Chondrocyte (in vitro differentiated cells): ENCODE measurements at regions not wholly inside any gene's neighbourhood (a gene's known extent, or its start where the extent isn't known, plus 50 kb on each side); places are given as distances from the start of the nearest gene placed in this dataset.
"Not testable (repeated sequence)": the region's sequence is repeated elsewhere in the genome, so short reads cannot be mapped to it uniquely, and the experiment has no call there.

ENCODE experiments used
- DNase-seq: peaks from one replicate; pipeline ENCODE4 v3.0.0; 2021; ENCODE audit warnings: mixed read lengths, low spot score
- H3K27ac Mint-ChIP-seq: one replicate; pipeline ENCODE4 v1.8.0; 2021; ENCODE audit warnings: mild to moderate bottlenecking, moderate library complexity, mixed read lengths; ENCODE audit not compliant: unreplicated experiment
- H3K27me3 Mint-ChIP-seq: 2 replicates; pipeline ENCODE4 v1.8.0; 2021; ENCODE audit warnings: low read depth, mixed read lengths
- H3K36me3 Mint-ChIP-seq: 2 replicates; pipeline ENCODE4 v1.8.0; 2021; ENCODE audit warnings: low read depth, mixed read lengths
- H3K4me1 Mint-ChIP-seq: 2 replicates; pipeline ENCODE4 v1.8.0; 2021; ENCODE audit warnings: low read depth, mild to moderate bottlenecking, mixed read lengths
- H3K4me3 Mint-ChIP-seq: one replicate; pipeline ENCODE4 v1.8.0; 2021; ENCODE audit warnings: mild to moderate bottlenecking, moderate library complexity, mixed read lengths; ENCODE audit not compliant: unreplicated experiment
- H3K9me3 Mint-ChIP-seq: 2 replicates; pipeline ENCODE4 v1.8.0; 2021; ENCODE audit warnings: low read depth, mixed read lengths
- TF ChIP-seq, protein P1 (sequence below): fragments of 200-600 bp; sonication (generic); IDR thresholded peaks from 2 replicates; pipeline ENCODE4 v1.5.0; 2021; ENCODE audit warnings: antibody characterized with exemption, mild to moderate bottlenecking, moderate library complexity

GRCh38 chr7:84923348-84923747, 263.5 kb downstream of the SEMA3D start:
- Mint-ChIP-seq H3K27ac (no peak overlapping the region), H3K36me3 (no peaks in the 10 kb centered on the region), H3K9me3 (peaks cover 8% of the 10 kb centered on the region), H3K27me3 (no peaks in the 10 kb centered on the region), H3K4me3 (no peak overlapping the region), H3K4me1 (no peaks in the 10 kb centered on the region)
- TF ChIP-seq, protein P1, sequence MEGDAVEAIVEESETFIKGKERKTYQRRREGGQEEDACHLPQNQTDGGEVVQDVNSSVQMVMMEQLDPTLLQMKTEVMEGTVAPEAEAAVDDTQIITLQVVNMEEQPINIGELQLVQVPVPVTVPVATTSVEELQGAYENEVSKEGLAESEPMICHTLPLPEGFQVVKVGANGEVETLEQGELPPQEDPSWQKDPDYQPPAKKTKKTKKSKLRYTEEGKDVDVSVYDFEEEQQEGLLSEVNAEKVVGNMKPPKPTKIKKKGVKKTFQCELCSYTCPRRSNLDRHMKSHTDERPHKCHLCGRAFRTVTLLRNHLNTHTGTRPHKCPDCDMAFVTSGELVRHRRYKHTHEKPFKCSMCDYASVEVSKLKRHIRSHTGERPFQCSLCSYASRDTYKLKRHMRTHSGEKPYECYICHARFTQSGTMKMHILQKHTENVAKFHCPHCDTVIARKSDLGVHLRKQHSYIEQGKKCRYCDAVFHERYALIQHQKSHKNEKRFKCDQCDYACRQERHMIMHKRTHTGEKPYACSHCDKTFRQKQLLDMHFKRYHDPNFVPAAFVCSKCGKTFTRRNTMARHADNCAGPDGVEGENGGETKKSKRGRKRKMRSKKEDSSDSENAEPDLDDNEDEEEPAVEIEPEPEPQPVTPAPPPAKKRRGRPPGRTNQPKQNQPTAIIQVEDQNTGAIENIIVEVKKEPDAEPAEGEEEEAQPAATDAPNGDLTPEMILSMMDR, result no peak
- DNase-seq, result no peak

DNA sequence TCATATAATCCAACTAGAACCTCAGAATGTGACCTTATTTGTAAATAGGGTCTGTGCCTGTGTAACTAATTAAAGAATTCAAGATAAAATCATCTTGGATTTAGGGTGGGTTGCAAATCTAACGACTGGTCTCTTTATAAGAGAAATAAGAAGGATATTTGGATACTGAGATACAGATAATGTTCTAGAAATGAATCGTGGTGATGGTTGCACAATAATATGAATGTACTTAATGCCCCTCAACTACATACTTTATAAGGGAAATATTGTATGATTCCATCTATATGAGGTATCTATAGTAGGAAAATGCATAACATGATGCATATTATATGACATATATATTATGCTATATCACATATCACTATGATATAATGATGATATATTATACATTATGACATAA, 265.7 kb downstream of the SEMA3D start:
- TF ChIP-seq, protein P1, result no peak
- DNase-seq, result no peak
- Mint-ChIP-seq H3K36me3 (no peaks in the 10 kb centered on the region), H3K4me1 (no peaks in the 10 kb centered on the region), H3K9me3 (peaks cover 8% of the 10 kb centered on the region), H3K27ac (no peak overlapping the region), H3K4me3 (no peak overlapping the region), H3K27me3 (no peaks in the 10 kb centered on the region)

GRCh38 chr7:84916973-84917372, 269.9 kb downstream of the SEMA3D start:
- H3K4me3 Mint-ChIP-seq, H3K27ac Mint-ChIP-seq, H3K4me1 Mint-ChIP-seq, H3K9me3 Mint-ChIP-seq, DNase-seq, H3K27me3 Mint-ChIP-seq, H3K36me3 Mint-ChIP-seq: not testable (repeated sequence)

GRCh38 chr7:84916161-84916560, 270.7 kb downstream of the SEMA3D start:
- no peaks in the 10 kb centered on the region for H3K27me3 Mint-ChIP-seq
- no peaks in the 10 kb centered on the region for H3K36me3 Mint-ChIP-seq
- TF ChIP-seq, protein P1, result no peak
- H3K4me3 Mint-ChIP-seq, result no peak overlapping the region
- no peaks in the 10 kb centered on the region for H3K4me1 Mint-ChIP-seq
- H3K27ac Mint-ChIP-seq, result no peak overlapping the region
- no peak for DNase-seq
- H3K9me3 Mint-ChIP-seq, result peaks cover 8% of the 10 kb centered on the region

DNA sequence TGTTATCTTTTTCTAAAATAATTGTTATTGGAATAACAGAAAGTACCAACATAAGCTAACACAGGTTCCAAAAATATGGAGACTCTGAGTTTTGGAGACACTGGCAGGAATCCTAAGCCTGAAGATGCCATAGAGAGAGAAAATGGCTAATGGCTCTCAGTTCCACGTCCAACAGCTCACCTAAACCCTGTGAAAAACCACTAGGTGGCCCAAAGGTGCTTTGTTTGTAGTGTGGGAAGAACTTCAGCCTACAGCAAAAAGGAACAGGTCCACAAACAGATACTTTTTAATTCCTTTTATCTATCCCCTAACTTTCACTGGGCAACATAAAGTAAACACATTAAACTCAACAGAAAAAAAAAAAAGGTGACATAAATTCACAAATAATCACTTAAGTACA, 272.3 kb downstream of the SEMA3D start:
- Mint-ChIP-seq H3K9me3 (no peaks in the 10 kb centered on the region), H3K27me3 (no peaks in the 10 kb centered on the region), H3K36me3 (no peaks in the 10 kb centered on the region), H3K4me1 (no peaks in the 10 kb centered on the region), H3K27ac (no peak overlapping the region), H3K4me3 (no peak overlapping the region)
- no peak for DNase-seq
- TF ChIP-seq, protein P1, result no peak

DNA sequence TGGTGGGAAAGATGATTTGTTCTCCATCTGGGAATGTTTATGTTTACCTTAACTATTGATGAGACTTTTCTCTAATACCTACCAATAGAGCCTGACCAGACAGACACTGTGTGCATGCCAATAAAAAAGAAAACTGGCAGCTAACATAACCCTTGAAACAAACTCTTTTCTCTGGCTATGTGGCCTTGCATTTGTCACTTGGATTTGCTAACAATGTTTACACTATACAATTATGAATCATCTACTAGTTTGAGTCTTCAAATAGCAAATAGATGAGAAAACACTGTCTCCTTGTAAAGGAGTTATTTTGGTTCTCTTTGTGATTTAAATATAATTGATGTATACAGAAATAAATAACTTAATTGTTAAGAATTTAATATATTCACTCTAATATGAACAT, 273.1 kb downstream of the SEMA3D start:
- no peak overlapping the region for H3K27ac Mint-ChIP-seq
- no peaks in the 10 kb centered on the region for H3K9me3 Mint-ChIP-seq
- no peak overlapping the region for H3K4me3 Mint-ChIP-seq
- H3K27me3 Mint-ChIP-seq, result no peaks in the 10 kb centered on the region
- no peaks in the 10 kb centered on the region for H3K4me1 Mint-ChIP-seq
- TF ChIP-seq, protein P1, result no peak
- H3K36me3 Mint-ChIP-seq, result no peaks in the 10 kb centered on the region
- no peak for DNase-seq
